Body of pancreas (tissue), 4 donors: ENCODE measurements at regions not wholly inside any gene's neighbourhood (a gene's known extent, or its start where the extent isn't known, plus 50 kb on each side); places are given as distances from the start of the nearest gene placed in this dataset.

Experiments
- CTCF ChIP-seq, 7 experiments: fragments of 450-650 bp in 4 of 7; fragments of 200-600 bp in 3 of 7; sonication (generic) in 3 of 7; IDR thresholded peaks; one replicate each; pipeline ENCODE4 v1.5.1; 2016 to 2019; ENCODE audit warnings: antibody characterized with exemption in 7 of 7
- POLR2A ChIP-seq, 3 donors: fragments of 450-650 bp; IDR thresholded peaks; one replicate each; pipeline ENCODE4 v1.6.1; 2016; ENCODE audit warnings: antibody characterized with exemption in 3 of 3, mild to moderate bottlenecking in 2 of 3

- TF ChIP-seq CTCF (IDR thresholded peaks at IDR 0.05) (no peak), POLR2A (IDR thresholded peaks at IDR 0.05) (no peak)
These were observed 189.0 kb upstream of the GOLIM4 start for GRCh38 chr3:168284728-168285127.
